Ishikawa (cell line): ENCODE measurements at regions not wholly inside any gene's neighbourhood (a gene's known extent, or its start where the extent isn't known, plus 50 kb on each side); places are given as distances from the start of the nearest gene placed in this dataset.

Experiments
- CEBPB ChIP-seq: IDR thresholded peaks from 2 replicates; pipeline ENCODE4 v1.6.1; 2012
- CREB1 ChIP-seq: IDR thresholded peaks from 2 replicates; pipeline ENCODE4 v1.6.1; 2012; ENCODE audit warnings: low read depth
- EGR1 ChIP-seq: IDR thresholded peaks from 2 replicates; pipeline ENCODE4 v1.6.1; 2012
- EP300 ChIP-seq: IDR thresholded peaks from 2 replicates; pipeline ENCODE4 v1.6.1; 2012; ENCODE audit warnings: borderline replicate concordance
- FOXM1 ChIP-seq: IDR thresholded peaks from 2 replicates; pipeline ENCODE4 v1.6.1; 2012; ENCODE audit warnings: low read depth, borderline replicate concordance
- NFIC ChIP-seq: IDR thresholded peaks from 2 replicates; pipeline ENCODE4 v1.6.1; 2012
- RAD21 ChIP-seq: IDR thresholded peaks from 2 replicates; pipeline ENCODE4 v1.6.1; 2012; ENCODE audit warnings: low read depth
- TAF1 ChIP-seq: IDR thresholded peaks from 2 replicates; pipeline ENCODE4 v1.6.1; 2012; ENCODE audit warnings: low read depth, mild to moderate bottlenecking
- TCF12 ChIP-seq: IDR thresholded peaks from 2 replicates; pipeline ENCODE4 v1.6.1; 2012; ENCODE audit warnings: low read depth
- TEAD4 ChIP-seq: IDR thresholded peaks from 2 replicates; pipeline ENCODE4 v1.6.1; 2012
- YY1 ChIP-seq: IDR thresholded peaks from 2 replicates; pipeline ENCODE4 v1.6.1; 2012; ENCODE audit warnings: low read depth
- ZBTB7A ChIP-seq: IDR thresholded peaks from 2 replicates; pipeline ENCODE4 v1.6.1; 2012; ENCODE audit warnings: low read depth
- TF ChIP-seq, protein P1 (sequence below): IDR thresholded peaks from 2 replicates; pipeline ENCODE4 v1.6.1; 2012; ENCODE audit warnings: low read depth, mild to moderate bottlenecking
- TF ChIP-seq, protein P2 (sequence below): IDR thresholded peaks from 2 replicates; pipeline ENCODE4 v1.6.1; 2012
- TF ChIP-seq, protein P3 (sequence below): IDR thresholded peaks from 2 replicates; pipeline ENCODE4 v1.6.1; 2012

DNA sequence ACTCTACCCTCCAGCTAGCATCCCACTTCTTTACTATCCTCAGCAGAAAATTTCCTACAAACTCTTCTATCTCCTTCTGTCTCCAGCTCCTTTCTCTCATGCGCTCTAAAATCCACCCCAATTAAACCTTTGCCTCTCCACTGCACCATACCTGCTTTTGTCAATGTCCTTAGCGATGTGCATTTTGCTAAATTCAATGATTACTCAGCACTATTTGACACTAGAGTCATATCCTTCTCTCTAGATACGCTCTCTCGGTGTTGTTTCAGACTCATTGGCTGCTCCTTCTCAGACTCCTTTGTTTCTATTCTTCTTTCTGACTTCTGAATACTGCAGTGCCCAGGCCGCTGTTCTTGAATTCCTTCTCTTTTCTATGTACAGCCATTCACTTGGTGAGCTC is 144.2 kb downstream of the HLX start:
- TF ChIP-seq YY1 = no peak
- TF ChIP-seq TCF12 = no peak
- TF ChIP-seq, protein P1, sequence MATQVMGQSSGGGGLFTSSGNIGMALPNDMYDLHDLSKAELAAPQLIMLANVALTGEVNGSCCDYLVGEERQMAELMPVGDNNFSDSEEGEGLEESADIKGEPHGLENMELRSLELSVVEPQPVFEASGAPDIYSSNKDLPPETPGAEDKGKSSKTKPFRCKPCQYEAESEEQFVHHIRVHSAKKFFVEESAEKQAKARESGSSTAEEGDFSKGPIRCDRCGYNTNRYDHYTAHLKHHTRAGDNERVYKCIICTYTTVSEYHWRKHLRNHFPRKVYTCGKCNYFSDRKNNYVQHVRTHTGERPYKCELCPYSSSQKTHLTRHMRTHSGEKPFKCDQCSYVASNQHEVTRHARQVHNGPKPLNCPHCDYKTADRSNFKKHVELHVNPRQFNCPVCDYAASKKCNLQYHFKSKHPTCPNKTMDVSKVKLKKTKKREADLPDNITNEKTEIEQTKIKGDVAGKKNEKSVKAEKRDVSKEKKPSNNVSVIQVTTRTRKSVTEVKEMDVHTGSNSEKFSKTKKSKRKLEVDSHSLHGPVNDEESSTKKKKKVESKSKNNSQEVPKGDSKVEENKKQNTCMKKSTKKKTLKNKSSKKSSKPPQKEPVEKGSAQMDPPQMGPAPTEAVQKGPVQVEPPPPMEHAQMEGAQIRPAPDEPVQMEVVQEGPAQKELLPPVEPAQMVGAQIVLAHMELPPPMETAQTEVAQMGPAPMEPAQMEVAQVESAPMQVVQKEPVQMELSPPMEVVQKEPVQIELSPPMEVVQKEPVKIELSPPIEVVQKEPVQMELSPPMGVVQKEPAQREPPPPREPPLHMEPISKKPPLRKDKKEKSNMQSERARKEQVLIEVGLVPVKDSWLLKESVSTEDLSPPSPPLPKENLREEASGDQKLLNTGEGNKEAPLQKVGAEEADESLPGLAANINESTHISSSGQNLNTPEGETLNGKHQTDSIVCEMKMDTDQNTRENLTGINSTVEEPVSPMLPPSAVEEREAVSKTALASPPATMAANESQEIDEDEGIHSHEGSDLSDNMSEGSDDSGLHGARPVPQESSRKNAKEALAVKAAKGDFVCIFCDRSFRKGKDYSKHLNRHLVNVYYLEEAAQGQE = no peak
- TF ChIP-seq, protein P2, sequence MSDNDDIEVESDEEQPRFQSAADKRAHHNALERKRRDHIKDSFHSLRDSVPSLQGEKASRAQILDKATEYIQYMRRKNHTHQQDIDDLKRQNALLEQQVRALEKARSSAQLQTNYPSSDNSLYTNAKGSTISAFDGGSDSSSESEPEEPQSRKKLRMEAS = no peak
- TF ChIP-seq, protein P3, sequence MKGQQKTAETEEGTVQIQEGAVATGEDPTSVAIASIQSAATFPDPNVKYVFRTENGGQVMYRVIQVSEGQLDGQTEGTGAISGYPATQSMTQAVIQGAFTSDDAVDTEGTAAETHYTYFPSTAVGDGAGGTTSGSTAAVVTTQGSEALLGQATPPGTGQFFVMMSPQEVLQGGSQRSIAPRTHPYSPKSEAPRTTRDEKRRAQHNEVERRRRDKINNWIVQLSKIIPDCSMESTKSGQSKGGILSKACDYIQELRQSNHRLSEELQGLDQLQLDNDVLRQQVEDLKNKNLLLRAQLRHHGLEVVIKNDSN = no peak
- no peak for TF ChIP-seq RAD21
- TF ChIP-seq NFIC = no peak
- TF ChIP-seq TAF1 = no peak
- no peak for TF ChIP-seq EGR1
- TF ChIP-seq EP300 = no peak
- TF ChIP-seq ZBTB7A = no peak
- TF ChIP-seq TEAD4 = no peak
- no peak for TF ChIP-seq CEBPB
- no peak for TF ChIP-seq CREB1
- no peak for TF ChIP-seq FOXM1

DNA sequence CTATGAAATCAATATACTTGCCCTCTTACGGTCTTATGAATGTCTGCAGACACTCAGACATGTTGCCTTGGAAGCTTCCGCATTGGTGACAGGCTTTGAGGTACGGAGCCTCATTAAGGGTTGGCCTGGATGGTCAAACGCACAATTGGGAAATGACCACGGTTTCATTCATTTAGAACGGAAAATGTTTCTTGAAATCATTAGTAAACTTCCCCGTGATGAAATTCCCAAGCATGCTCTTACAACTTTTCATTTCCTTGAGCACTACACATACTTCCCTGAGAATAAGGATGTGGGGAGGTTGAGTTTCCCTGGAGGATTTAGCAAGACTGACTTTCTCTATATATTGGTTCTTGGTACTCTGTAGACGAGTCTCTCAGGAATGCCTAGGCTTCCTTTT is 146.3 kb downstream of the HLX start:
- TF ChIP-seq CREB1 (no peak), RAD21 (no peak), ZBTB7A (no peak), TEAD4 (no peak), CEBPB (no peak), YY1 (no peak), FOXM1 (no peak), EGR1 (no peak), NFIC (no peak)
- TF ChIP-seq, protein P2 = no peak
- TF ChIP-seq, protein P3 = no peak
- TF ChIP-seq, protein P1 = no peak

DNA sequence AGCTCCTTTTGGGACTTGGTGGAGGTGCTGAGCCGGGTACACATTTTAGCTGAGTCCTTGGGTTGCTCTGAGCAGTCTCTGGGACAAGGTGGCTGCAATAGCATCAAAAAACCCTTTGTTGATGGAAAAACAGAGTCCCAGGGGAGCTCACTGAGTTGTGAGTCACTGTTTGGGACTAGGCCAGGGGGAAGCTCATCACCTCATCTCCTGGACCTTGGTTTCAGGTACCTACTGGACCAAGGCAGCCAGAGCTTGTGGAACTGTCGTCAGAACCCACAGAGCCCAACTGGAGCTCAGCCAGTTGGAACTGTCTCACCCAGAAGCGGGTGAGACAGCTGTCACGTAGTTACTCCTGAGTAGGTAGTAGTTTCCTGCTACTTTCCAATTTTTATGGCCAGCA is 146.7 kb downstream of the HLX start:
- TF ChIP-seq, protein P1 = no peak
- no peak for TF ChIP-seq YY1
- no peak for TF ChIP-seq RAD21
- no peak for TF ChIP-seq FOXM1
- no peak for TF ChIP-seq NFIC
- TF ChIP-seq CEBPB = no peak
- TF ChIP-seq CREB1 = no peak
- no peak for TF ChIP-seq EP300
- no peak for TF ChIP-seq TCF12

DNA sequence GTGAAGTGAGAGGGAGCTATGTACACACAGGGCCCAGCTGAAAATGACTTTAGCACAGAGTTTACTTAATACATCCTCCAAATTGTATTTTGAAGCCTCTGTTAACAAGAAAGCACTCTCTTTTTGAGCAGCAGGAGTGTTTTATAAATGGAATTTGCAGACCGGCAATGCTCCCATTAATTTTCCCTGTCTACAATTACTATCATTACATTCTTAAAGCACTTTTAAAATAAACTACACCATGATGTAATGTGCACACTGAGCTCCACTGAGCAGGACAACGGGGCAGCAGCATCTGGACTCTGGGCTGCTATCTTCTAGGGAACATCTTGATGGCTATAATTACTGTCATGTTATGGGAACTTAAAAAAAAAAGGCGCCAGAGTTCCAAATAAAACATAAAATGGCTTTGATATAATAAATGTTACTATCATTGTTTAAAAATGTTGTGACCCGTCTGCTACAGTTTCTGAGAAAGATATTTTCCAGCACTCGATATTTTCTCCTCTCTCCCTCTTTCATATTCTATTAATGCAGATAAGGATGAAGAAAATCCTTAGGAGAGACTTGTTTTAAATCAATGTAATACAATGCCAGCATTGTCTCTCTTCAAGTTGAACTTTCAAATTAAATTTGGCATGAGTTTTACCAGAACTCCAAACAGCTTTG is 150.9 kb downstream of the HLX start:
- no peak for TF ChIP-seq CREB1
- TF ChIP-seq, protein P2 = no peak
- TF ChIP-seq TCF12 = no peak
- TF ChIP-seq TEAD4 = no peak
- no peak for TF ChIP-seq TAF1
- TF ChIP-seq NFIC = no peak
- no peak for TF ChIP-seq RAD21
- no peak for TF ChIP-seq ZBTB7A
- TF ChIP-seq EP300 = no peak
- TF ChIP-seq EGR1 = no peak
- TF ChIP-seq CEBPB = no peak
- TF ChIP-seq, protein P3 = no peak
- TF ChIP-seq, protein P1 = no peak
- TF ChIP-seq YY1 = no peak
- TF ChIP-seq FOXM1 = no peak
